Ramos (cell line): ENCODE measurements at regions not wholly inside any gene's neighbourhood (a gene's known extent, or its start where the extent isn't known, plus 50 kb on each side); places are given as distances from the start of the nearest gene placed in this dataset.

Source experiments
- in situ Hi-C: fragments of 300-500 bp; cut with MboI; formaldehyde crosslinking; loops from one replicate; pipeline ENCODE4 v1.14.3; 2022; ENCODE audit warnings: low sequenced_read_pairs; ENCODE audit not compliant: unreplicated experiment

DNA sequence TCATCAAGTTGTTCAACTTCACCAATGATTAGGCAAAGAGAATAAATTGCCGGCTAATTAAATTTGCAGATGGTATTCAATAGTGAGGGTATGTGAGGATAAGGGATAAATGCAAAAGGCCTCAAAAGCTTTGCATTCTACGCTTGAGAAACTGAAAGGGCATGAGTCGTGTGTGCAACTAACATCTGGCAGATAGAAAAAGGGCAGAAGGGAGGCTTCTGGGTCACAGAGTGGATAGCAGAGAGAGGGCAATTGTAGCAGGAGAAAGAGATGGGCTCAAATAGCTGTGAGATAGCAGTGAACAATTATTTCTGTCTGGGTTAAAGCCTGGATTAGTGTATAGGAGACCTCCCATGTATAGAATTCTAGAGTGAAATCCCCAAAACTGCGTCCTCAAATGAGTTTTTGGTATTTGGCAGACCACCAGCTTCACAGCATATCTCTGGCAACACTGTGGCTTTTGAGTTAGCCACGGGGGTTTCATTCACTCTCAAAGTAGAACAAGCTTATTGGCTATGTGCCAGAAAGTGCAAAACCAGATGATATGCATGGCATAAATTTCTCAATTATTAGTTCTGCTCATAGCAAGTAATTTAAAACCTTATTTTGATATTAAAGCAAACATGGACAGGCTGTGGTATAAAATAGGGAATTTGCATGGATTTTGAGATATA is 586.3 kb downstream of the BRINP1 start:
- in situ Hi-C loops, result no loop called here

DNA sequence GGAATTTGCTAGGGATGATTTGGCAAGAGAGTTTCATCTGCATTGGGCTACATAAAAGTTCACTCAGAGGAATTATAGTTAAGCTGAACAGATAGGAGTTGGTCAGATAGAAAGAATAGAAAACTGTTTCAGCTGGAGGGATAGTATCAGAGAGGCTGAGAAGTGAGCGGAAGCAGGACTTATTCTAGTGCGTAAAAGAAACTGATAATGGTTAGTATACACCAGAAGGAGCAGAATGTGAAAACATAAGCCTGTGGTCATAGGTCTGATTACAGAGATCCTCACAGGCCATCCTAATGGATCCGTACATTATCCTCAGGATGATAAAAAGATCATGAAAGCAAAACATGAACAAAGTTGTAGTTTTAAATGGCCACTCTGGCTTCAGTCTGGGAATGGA is 585.2 kb downstream of the BRINP1 start:
- in situ Hi-C loops, result no loop called here

DNA sequence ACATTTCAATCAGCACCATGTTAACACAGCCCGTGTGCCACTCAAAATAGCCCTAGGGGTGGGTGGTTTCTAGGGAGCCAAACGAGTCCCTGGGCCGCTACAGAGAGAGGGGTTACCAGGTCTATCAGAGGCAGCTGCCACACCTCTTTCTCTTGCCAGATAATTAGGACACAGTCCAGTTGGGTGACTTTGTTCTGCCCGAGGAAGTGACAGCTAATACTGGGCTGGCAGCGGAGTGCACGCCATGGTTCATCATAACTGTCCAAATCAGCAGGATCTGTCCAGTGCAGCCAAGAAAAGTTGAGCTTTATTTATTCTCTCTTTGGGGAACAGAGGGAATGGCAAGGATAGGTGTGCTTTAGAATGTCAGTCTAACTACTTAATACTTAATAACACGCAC is 583.8 kb downstream of the BRINP1 start:
- in situ Hi-C loops, result no loop called here

DNA sequence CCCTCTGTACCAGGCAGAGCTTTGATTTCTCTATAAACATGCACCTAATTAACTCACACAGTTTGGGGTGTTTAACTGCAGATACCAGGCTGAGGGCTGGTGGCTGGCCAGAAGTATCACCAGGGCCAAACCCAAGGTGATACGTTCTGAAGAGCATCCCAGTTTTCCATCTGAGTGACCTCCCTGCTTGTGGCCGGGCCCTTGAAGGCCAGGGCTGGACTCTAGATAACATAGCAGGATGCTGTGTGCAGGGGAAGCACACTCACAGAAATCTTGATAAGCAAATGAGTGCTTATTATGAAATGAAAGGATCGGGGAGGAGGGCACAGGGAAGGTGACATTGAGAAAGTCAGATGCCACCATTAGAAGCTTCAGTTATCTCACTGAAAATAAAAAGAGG is 582.4 kb downstream of the BRINP1 start:
- in situ Hi-C loops, result no loop called here

DNA sequence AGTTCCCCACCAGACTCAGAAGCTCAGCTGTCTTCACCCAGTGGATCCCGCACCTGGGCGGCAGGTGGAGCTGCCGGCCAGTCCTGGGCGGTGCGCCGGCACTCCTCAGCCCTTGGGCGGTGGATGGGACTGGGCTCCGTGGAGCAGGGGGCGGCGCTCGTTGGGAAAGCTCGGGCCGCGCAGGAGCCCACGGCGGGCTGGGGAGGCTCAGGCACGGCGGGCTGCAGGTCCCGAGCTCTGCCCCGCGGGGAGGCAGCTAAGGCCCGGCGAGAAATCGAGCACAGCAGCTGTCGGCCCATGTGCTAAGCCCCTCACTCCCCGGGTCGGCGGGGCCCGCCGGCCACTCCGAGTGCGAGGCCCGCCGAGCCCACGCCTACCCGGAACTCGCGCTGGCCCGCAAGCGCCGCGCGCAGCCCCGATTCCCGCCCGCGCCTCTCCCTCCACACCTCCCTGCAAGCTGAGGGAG is 560.0 kb downstream of the BRINP1 start:
- in situ Hi-C loops, result no loop called here

DNA sequence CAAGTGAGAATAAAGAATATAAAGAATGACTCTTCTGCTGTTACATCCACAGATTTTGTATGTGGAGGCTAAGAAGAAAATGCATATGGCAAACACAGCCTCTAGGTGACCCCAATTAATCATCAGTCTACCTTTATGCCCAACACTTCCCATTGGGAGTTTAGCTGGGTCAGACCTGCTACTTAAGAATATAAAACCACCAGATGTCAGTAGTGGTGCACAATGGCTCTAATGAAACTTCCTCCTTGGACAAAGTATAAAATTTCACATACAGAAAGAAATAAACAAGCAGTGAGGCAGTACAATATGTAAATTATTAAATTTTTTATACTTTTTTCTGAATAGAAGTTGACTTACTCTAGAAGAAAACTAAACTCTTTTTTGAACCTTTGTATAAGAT is 539.9 kb downstream of the BRINP1 start:
- in situ Hi-C loops, result no loop called here

DNA sequence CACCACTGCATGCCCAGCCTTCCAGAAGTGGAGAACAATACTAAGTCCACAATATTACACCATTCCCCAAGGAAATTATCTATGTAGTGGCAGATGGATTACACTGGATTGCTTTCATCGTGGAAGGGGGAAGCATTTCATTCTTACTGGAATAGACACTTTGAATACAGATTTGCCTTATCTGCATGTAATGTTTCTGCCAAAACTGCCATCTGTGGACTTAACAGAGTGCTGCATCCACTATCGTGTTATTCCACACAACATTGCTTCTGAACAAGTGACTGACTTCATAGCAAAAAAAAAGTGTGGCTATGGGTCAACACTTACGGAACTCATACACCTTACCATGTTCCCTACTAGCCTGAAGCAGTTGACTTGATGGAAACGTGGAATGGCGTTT is 536.9 kb downstream of the BRINP1 start:
- in situ Hi-C loops, result no loop called here

DNA sequence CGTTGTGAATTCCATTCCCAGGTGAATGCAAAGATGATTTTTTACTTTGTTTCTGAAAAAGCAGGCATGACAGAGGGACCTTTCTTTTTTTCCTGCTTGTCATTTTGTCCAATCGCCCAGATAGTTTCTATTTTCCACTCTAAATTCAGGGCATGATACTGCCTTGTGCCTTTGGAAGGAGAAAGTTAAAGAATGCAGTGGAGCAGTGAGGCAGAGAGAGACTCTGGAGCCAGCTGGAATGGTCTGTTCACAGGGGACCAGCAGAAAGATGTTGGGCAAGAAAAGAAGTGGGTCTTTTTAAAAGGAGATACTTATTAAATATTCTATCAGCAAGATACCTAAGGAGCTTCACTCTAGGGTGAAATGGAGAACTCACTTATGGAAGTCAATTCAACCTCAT is 532.3 kb downstream of the BRINP1 start:
- in situ Hi-C loops, result no loop called here

DNA sequence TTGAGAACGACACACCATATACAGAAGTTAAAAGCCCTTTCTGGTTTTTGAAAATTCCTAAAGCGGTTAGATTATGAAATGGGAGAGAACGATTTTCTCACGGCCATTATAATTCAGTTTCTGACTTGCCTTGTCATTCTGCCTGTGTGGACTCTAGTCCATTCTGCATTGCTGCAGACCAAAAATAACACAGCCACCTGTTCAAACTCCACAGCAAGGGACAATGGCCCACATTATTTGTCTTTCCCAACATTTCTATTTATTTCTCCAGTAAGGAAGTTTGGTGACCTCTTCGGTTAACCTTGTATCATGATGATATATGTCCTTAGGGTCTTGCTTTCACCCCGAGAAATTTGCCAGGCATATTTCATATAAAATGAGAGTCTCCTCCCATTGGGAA is 497.7 kb downstream of the BRINP1 start:
- in situ Hi-C loops, result no loop called here

DNA sequence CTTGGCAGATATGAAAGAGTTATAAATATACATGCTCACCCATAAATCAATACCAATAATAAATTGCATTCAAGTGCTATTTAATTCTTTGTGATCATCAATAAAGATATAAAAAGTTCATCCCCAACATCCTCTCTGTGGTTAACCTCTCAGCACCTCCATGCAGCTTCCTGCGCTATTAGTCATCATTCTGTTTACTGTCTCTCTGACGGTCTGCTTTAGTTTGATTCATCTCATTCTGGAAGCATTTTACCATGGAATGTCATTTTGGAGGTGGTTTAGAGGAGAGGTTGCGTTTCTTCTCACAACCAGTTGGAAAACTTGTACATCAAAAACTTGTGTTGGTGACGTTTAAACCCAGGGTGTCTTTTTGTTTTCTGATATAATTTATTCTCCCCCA is 486.6 kb downstream of the BRINP1 start:
- in situ Hi-C loops, result no loop called here

DNA sequence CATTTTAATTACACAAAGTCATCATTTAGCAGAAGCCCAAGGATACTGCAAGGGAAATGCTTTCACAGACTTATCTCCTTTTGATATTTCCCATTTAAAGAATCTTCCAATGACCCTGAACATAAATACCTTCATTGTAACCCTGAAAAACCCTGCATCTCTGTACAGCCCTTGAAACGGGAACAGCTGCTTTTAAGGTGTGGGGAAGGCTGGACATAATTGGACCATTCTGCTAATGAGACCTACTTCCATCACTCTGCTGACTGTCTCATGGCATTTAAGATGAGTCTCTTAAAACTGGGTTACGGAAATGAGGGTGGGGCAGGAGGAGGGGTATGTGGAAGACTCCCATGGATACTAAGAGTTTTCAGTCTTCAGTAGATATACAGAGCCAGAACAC is 485.8 kb downstream of the BRINP1 start:
- in situ Hi-C loops, result no loop called here

DNA sequence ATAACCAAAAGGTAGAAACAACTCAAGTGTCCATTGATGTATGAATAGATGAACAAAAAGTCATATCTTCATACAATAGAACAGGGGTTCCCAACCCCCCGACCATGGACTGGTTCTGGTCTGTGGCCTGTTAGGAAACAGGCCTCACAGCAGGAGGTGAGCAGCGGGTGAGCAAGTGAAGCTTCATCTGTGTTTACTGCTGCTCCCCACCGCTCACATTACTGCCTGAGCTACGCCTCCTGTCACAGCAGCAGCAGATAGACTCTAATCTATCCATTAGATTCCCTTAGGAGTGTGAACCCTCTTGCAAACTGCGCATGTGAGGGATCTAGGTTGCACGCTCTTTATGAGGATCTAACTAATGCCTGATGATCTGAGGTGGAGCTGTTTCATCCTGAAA is 478.0 kb downstream of the BRINP1 start:
- in situ Hi-C loops, result no loop called here

DNA sequence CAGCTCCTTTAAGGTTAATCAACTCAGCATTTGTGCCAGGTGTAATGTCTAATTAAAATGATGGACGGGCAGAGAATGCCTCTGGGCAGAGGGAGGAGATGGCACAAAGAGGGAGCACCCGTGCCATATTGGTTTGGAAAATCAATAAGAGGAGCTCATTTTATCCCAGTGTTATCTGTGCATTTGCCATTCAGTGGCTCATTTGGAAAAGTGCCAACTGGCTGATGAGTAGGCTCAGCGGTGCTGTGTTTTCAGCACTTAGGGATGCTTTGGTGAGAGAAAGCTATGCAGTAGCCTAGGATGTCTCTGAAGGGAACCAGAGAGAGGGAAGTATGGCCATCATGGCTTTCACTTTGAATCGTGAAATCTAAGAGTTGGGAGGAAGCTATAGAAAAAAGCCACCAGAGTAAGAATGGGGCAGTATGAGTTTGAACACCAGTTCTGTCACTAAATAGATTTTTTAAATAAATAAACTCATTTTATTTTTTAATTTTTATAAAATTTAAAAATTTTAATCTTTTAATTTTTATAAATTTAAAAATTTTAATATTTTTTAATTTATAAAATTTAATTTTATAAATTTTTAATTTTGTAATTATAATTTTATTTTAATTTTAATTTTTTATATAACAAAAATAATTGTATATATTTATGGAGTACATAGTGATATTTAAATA is 472.8 kb downstream of the BRINP1 start:
- in situ Hi-C loops, result no loop called here

DNA sequence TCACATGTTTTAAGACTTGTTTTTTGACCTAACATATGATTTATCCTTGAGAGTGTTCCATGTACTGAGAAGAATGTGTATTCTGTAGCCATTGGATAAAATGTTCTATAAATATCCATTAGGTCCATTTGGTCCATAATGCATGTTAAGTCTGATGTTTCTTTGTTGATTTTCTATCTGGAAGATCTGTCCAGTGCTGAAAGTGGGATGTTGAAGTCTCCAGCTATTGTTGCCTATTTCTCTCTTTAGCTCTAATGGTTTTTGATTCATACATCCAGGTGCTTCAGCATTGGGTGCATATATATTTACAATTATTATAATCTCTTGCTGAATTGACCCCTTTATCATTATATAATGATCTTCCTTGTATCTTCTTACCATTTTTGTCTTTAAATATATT is 451.1 kb downstream of the BRINP1 start:
- in situ Hi-C loops, result no loop called here

DNA sequence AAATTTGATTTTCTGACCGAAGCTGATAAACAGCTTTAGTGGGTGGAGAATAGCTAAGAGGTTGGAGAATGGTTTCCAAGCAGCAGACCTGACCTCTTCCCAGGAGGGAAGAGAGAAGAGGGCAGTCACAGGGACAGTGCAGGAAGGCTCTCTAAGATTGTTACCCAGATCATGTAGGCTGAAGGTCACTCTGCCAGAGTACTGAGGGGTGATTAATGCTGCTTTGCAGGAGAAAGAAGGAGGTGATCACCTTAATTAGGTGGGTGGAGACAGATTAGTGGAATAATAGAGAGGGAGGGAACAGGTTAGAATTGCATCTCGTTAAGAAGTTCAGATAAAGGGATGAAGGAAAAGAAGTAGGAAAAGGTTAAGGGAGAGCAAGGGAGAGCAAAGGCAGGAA is 440.5 kb downstream of the BRINP1 start:
- in situ Hi-C loops, result no loop called here

DNA sequence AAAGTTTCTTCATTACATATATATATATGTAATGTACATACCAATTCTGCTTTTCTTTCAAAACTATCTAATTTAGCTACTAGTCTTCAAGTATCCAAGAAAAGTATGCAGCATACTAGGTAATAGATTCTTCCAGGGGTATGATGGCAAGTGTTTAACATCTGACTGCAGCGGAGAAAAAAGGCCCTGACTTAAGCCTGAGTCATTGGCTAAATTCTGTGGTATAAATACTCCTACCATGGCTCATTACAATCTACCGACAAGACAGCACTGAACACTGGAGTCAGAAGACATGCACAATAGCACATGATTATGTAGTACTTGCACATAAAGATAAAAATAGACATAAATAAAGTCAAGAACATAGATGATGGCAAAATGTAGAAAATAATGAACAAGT is 439.9 kb downstream of the BRINP1 start:
- in situ Hi-C loops, result no loop called here

DNA sequence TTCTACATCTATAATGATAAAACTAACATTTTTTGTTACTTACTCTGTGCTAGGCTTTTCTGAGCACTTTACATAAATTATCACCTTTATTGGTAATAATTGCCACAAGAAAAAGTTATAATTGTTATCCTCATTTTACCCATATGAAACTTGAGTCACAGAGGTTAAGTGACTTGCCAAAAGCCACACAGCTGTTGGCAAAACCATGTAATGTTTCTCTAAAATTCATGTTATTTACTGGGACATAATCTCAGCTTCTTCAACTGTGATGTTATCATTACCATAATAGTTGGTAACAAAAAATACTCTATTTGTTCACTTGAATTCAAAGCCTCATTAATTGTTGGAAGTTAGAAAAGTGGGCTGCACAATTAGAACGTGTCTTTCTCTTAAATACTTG is 437.3 kb downstream of the BRINP1 start:
- in situ Hi-C loops, result no loop called here

DNA sequence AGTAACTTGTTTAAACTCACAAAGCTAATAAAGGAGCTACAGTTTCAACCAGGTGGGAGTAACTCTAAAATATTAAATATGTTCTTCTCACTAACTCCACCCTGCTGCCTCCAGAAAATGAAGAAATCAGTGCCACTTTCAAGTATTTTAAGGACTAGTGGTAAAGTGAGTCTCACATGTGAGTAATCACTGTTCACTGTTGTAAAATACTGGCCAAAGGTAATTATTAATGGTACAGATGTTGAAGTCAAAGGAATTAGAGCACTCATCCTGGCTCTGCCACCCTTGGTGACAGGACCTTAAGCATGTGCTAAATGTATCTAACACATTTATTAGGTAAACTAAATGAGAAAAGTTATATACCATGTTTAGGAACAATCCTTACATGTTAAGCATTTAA is 430.7 kb downstream of the BRINP1 start:
- in situ Hi-C loops, result no loop called here

DNA sequence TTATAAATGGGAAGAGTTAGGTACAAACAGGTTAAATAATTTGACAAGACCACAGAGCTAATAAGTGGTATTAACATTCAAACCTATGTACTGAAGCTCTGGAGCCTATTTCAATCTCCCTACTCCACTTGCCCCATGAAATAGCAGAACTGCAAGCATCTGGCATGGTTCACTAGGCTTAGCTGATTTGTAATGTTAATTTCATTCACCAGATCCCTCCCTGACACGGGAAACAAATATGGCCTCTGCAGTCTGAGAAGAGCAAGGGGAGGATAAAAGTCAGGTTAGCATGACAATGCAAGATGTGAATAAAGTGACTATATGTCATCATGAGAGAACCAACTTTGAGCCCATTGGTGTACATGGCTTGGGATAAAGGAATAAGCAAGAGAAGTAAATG is 428.8 kb downstream of the BRINP1 start:
- in situ Hi-C loops, result no loop called here

DNA sequence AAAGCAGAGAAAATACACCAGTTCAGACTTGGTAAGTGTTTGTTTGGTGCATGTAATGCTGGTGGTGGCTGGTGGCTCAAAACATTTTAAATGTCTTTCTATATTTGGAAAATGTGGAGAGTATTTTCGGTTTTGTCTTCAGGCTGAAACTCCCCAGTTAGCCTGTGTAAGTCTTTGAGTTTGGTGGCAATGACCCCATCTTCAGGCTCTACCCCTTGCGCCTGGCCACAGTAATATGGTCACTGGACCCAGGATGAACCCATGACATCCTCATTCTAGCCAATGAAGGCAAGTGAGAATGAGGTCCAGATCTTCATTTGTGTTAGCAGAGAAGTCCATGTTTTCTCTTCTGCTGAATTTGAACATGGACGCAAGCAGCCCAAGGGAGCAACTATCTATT is 422.6 kb downstream of the BRINP1 start:
- in situ Hi-C loops, result no loop called here

DNA sequence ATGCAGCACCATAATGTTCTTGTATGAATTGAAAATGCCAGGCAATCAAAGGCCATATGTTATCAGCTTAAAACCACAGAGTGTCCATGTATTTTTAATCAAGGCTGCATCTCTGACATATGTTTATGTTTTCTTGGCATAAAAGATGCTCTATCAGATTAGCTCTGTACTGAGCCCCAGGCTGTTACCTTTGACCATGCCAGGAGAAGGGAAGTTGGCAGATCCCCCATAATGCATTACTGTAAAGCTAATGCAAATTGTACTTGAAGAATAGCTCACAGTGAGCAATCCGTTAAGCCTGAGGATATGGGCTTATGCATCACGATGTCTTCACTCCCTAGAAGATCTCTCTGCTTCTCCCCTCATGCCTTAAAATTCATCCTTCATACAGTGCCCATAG is 414.4 kb downstream of the BRINP1 start:
- in situ Hi-C loops, result no loop called here

DNA sequence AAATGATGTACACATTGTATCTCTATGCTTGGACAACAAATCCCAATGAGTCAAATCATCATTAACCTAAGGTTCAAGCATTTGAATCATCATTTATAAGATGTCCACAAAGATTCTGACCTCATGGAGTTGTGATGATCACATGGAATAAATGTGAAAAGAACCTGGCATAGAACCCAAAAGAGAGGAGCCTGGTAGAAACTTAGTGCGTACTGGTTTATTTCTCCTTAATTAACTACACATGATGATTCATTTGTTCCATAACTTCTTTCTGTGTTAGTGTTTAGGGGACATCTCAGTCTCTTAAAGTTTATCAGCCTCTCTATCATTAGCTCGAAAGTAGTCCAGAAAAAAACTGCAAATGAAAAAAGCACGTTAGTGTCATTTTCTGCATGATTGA is 411.6 kb downstream of the BRINP1 start:
- in situ Hi-C loops, result no loop called here
